K562 (cell line): ENCODE measurements at regions not wholly inside any gene's neighbourhood (a gene's known extent, or its start where the extent isn't known, plus 50 kb on each side); places are given as distances from the start of the nearest gene placed in this dataset.

ENCODE experiments used
- AFF1 ChIP-seq, 2 experiments: fragments of 450-650 bp; IDR thresholded peaks; 2 replicates each; pipeline ENCODE4 v1.6.1; 2018; ENCODE audit warnings: mild to moderate bottlenecking in 2 of 2, low read depth in 1 of 2; ENCODE audit not compliant: partially characterized antibody in 2 of 2
- ATF3 ChIP-seq, 2 experiments: fragments of 450-650 bp in 1 of 2; sonication (generic) in 1 of 2; formaldehyde crosslinking in 1 of 2; IDR thresholded peaks in 1 of 2; conservative IDR thresholded peaks in 1 of 2; 2 replicates each; pipeline versions ENCODE4 v1.6.1 to v1.8.1; 2016 to 2023; ENCODE audit warnings: mild to moderate bottlenecking in 2 of 2, moderate library complexity in 2 of 2, inconsistent platforms in 1 of 2, missing genetic modification reagents in 1 of 2
- ZC3H11A ChIP-seq: IDR thresholded peaks from 2 replicates; pipeline ENCODE4 v1.6.1; 2012; ENCODE audit warnings: low read depth, low read length, improper control_type of control experiment
- TF ChIP-seq, protein P1 (sequence below): sonication (generic); formaldehyde crosslinking; IDR thresholded peaks from 2 replicates; pipeline ENCODE4 v1.8.1; 2023; ENCODE audit warnings: missing genetic modification reagents, mild to moderate bottlenecking, borderline replicate concordance

GRCh38 chr2:125634662-125635061, 1021.3 kb upstream of the GYPC start (continued):
- TF ChIP-seq ATF3 (IDR thresholded peaks at IDR 0.05) (no peak), ATF3 (CRISPR knock-in tag; conservative IDR thresholded peaks at IDR 0.05) (no peak), ZC3H11A (no peak), AFF1 (IDR thresholded peaks at IDR 0.05; ENCODE audit: low read depth in 1 of 2, partially characterized antibody in 2 of 2) (no peak)
- TF ChIP-seq, protein P1, sequence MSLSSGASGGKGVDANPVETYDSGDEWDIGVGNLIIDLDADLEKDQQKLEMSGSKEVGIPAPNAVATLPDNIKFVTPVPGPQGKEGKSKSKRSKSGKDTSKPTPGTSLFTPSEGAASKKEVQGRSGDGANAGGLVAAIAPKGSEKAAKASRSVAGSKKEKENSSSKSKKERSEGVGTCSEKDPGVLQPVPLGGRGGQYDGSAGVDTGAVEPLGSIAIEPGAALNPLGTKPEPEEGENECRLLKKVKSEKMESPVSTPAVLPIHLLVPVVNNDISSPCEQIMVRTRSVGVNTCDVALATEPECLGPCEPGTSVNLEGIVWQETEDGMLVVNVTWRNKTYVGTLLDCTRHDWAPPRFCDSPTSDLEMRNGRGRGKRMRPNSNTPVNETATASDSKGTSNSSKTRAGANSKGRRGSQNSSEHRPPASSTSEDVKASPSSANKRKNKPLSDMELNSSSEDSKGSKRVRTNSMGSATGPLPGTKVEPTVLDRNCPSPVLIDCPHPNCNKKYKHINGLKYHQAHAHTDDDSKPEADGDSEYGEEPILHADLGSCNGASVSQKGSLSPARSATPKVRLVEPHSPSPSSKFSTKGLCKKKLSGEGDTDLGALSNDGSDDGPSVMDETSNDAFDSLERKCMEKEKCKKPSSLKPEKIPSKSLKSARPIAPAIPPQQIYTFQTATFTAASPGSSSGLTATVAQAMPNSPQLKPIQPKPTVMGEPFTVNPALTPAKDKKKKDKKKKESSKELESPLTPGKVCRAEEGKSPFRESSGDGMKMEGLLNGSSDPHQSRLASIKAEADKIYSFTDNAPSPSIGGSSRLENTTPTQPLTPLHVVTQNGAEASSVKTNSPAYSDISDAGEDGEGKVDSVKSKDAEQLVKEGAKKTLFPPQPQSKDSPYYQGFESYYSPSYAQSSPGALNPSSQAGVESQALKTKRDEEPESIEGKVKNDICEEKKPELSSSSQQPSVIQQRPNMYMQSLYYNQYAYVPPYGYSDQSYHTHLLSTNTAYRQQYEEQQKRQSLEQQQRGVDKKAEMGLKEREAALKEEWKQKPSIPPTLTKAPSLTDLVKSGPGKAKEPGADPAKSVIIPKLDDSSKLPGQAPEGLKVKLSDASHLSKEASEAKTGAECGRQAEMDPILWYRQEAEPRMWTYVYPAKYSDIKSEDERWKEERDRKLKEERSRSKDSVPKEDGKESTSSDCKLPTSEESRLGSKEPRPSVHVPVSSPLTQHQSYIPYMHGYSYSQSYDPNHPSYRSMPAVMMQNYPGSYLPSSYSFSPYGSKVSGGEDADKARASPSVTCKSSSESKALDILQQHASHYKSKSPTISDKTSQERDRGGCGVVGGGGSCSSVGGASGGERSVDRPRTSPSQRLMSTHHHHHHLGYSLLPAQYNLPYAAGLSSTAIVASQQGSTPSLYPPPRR (CRISPR knock-in tag) = no peak
